Mesothelial cell of epicardium (in vitro differentiated cells): ENCODE measurements at regions not wholly inside any gene's neighbourhood (a gene's known extent, or its start where the extent isn't known, plus 50 kb on each side); places are given as distances from the start of the nearest gene placed in this dataset.

Experiments
- DNase-seq, 2 experiments: peaks; one replicate each; pipeline ENCODE4 v3.0.0; 2021; ENCODE audit warnings: low spot score in 2 of 2; ENCODE audit not compliant: unreplicated experiment in 2 of 2
- H3K27ac Mint-ChIP-seq: 2 replicates; pipeline ENCODE4 v1.8.0; 2021; ENCODE audit warnings: mixed read lengths
- H3K27me3 Mint-ChIP-seq: 2 replicates; pipeline ENCODE4 v1.8.0; 2021; ENCODE audit warnings: low read depth, mixed read lengths
- H3K36me3 Mint-ChIP-seq: 2 replicates; pipeline ENCODE4 v1.8.0; 2021; ENCODE audit warnings: mixed read lengths
- H3K4me1 Mint-ChIP-seq: 2 replicates; pipeline ENCODE4 v1.8.0; 2021; ENCODE audit warnings: mixed read lengths
- H3K4me3 Mint-ChIP-seq: 2 replicates; pipeline ENCODE4 v1.8.0; 2021; ENCODE audit warnings: mild to moderate bottlenecking, moderate library complexity, mixed read lengths
- H3K9me3 Mint-ChIP-seq: 2 replicates; pipeline ENCODE4 v1.8.0; 2021; ENCODE audit warnings: mixed read lengths
- CTCF ChIP-seq: fragments of 200-600 bp; sonication (generic); IDR thresholded peaks from one replicate; pipeline ENCODE4 v1.5.0; 2021; ENCODE audit warnings: antibody characterized with exemption; ENCODE audit not compliant: unreplicated experiment

GRCh38 chr2:128734521-128735295 is 416.0 kb upstream of the HS6ST1 start:
- no peak for TF ChIP-seq CTCF
- DNase-seq = no peak
- peak overlapping the region; percentile 40 for H3K27ac Mint-ChIP-seq
- peaks cover 39% of the 10 kb centered on the region for H3K4me1 Mint-ChIP-seq
- H3K36me3 Mint-ChIP-seq = peaks cover 8% of the 10 kb centered on the region
- H3K4me3 Mint-ChIP-seq = no peak overlapping the region
- H3K9me3 Mint-ChIP-seq = peaks cover 17% of the 10 kb centered on the region
- no peaks in the 10 kb centered on the region for H3K27me3 Mint-ChIP-seq

- no peak overlapping the region for H3K4me3 Mint-ChIP-seq
- H3K36me3 Mint-ChIP-seq = peaks cover 5% of the 10 kb centered on the region
- H3K27ac Mint-ChIP-seq = peak overlapping the region; percentile 40
- peaks cover 39% of the 10 kb centered on the region for H3K4me1 Mint-ChIP-seq
- H3K27me3 Mint-ChIP-seq = no peaks in the 10 kb centered on the region
- no peak for TF ChIP-seq CTCF
- H3K9me3 Mint-ChIP-seq = peaks cover 17% of the 10 kb centered on the region
- DNase-seq = no peak
Measured at GRCh38 chr2:128735296-128735960, 416.8 kb upstream of the HS6ST1 start.

- Mint-ChIP-seq H3K4me1 (peaks cover 43% of the 10 kb centered on the region), H3K27ac (no peak overlapping the region), H3K36me3 (peaks cover 10% of the 10 kb centered on the region), H3K9me3 (peaks cover 14% of the 10 kb centered on the region), H3K27me3 (no peaks in the 10 kb centered on the region), H3K4me3 (no peak overlapping the region)
- no peak for TF ChIP-seq CTCF
- no peak for DNase-seq
Measured at GRCh38 chr2:128736046-128736688, 417.5 kb upstream of the HS6ST1 start.

- no peaks in the 10 kb centered on the region for H3K27me3 Mint-ChIP-seq
- peak overlapping the region; percentile 83 for H3K27ac Mint-ChIP-seq
- peak; percentile 73 to 90 for DNase-seq
- peaks cover 50% of the 10 kb centered on the region for H3K4me1 Mint-ChIP-seq
- peaks cover 14% of the 10 kb centered on the region for H3K9me3 Mint-ChIP-seq
- peak; percentile 98 for TF ChIP-seq CTCF
- peak overlapping the region; percentile 57 for H3K4me3 Mint-ChIP-seq
- H3K36me3 Mint-ChIP-seq = peaks cover 10% of the 10 kb centered on the region
Measured at GRCh38 chr2:128736689-128737545, 418.2 kb upstream of the HS6ST1 start.

GRCh38 chr2:128737546-128737826 is 418.8 kb upstream of the HS6ST1 start:
- H3K36me3 Mint-ChIP-seq = peaks cover 10% of the 10 kb centered on the region
- H3K27me3 Mint-ChIP-seq = no peaks in the 10 kb centered on the region
- H3K4me3 Mint-ChIP-seq = no peak overlapping the region
- TF ChIP-seq CTCF = no peak
- H3K27ac Mint-ChIP-seq = peak overlapping the region; percentile 50
- H3K4me1 Mint-ChIP-seq = peaks cover 55% of the 10 kb centered on the region
- no peak for DNase-seq
- H3K9me3 Mint-ChIP-seq = peaks cover 14% of the 10 kb centered on the region
